GM12891 (cell line): ENCODE measurements at regions not wholly inside any gene's neighbourhood (a gene's known extent, or its start where the extent isn't known, plus 50 kb on each side); places are given as distances from the start of the nearest gene placed in this dataset.

ENCODE experiments used
- POLR2A ChIP-seq: IDR thresholded peaks from 2 replicates; pipeline ENCODE4 v1.6.1; 2011; ENCODE audit warnings: low read depth, low read length, control low read depth
- POLR2AphosphoS5 ChIP-seq: IDR thresholded peaks from 2 replicates; pipeline ENCODE4 v1.6.1; 2011; ENCODE audit warnings: low read depth, low read length, control low read depth
- TAF1 ChIP-seq: IDR thresholded peaks from 2 replicates; pipeline ENCODE4 v1.6.1; 2011; ENCODE audit warnings: low read depth, low read length, control low read depth

- no peak for TF ChIP-seq POLR2A
- no peak for TF ChIP-seq POLR2AphosphoS5
- no peak for TF ChIP-seq TAF1
Observed at GRCh38 chr5:54745599-54745998, 228.0 kb downstream of the SNX18 start.
